ENCODE measurements at regions not wholly inside any gene's neighbourhood (a gene's known extent, or its start where the extent isn't known, plus 50 kb on each side); places are given as distances from the start of the nearest gene placed in this dataset.

DNA sequence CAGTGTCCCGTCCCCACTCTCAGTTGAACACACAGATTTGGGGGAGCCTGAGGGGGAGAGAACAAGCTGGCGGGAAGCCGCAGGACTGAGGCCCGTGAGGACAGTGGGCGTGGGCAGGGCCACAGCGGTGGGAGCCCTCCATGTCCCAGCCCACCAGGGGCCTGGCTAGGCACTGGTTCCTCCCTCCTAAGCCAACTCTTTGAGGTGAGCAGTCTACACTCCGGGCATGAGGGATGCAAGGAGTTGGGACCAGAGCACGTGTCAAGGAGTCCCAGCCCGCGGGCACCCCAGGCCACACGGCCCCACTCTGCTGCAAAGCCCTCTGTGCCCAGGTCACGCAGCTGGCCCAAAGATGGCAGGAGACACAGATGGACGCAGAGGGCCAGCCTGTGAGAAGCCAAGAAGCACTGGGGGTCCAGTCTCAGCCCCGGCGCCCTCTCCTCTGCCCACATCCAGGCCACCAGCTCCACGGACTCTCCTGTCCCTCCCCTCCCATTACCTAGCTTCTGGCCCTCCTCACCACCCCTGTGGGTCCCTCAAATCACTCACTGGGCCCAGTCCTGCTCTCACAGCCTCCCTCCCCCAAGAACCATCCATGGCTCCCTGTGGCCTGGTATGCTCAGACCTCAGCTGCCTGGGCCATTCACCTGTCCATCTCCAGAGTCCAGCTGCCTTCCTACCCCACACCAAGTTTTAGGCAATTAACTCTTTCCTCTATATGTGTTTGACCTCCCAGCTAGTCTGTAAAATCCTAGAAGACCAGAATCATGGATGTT is 206.5 kb downstream of the RBFOX3 start:
- H3K4me3 ChIP-seq (replicated peaks; ENCODE audit: low read depth, low read length): no peak overlapping the region
- no peak for TF ChIP-seq CTCF (IDR thresholded peaks at IDR 0.05; ENCODE audit: low read length, missing control alignments)
- DNase-seq (ENCODE audit: low read depth): no peak

- no peak overlapping the region for H3K4me3 ChIP-seq (replicated peaks; ENCODE audit: low read depth, low read length)
- no peak for TF ChIP-seq CTCF (IDR thresholded peaks at IDR 0.05; ENCODE audit: low read length, missing control alignments)
- DNase-seq (ENCODE audit: low read depth): no peak
These were observed 208.9 kb downstream of the RBFOX3 start for GRCh38 chr17:79401704-79402674.

- peak; percentile 54 for DNase-seq (ENCODE audit: low read depth)
- TF ChIP-seq CTCF (IDR thresholded peaks at IDR 0.05; ENCODE audit: low read length, missing control alignments): peak; percentile 87
- H3K4me3 ChIP-seq (replicated peaks; ENCODE audit: low read depth, low read length): no peak overlapping the region
These were observed 209.7 kb downstream of the RBFOX3 start for GRCh38 chr17:79400989-79401703.

DNA sequence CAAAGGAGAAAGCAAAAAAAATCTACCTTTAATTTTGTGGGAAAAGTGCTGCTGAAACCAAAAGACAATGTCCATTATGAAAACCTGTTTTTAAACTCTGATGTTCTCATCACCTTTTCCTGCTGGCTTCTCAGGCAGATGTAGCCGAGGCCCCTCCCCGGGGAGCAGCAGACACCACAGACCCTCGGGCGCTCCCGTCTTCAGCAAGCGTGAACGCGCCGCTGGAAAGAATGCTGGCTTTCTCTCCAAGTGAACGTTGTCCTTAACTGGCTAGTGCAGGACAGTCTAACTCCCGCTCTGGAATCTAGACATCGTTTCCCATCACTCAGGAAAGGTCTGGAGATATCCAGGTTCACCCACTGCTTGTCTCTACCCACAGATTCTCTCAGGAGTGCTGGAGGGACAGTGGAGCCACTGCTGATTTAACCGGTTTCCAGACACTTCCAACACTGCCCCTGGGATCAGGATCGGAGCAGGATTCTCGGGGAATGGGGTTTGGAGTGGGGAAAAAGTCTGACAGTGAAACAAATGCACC is 211.2 kb downstream of the RBFOX3 start:
- TF ChIP-seq CTCF (IDR thresholded peaks at IDR 0.05; ENCODE audit: low read length, missing control alignments): no peak
- H3K4me3 ChIP-seq (replicated peaks; ENCODE audit: low read depth, low read length): no peak overlapping the region
- DNase-seq (ENCODE audit: low read depth): no peak

DNA sequence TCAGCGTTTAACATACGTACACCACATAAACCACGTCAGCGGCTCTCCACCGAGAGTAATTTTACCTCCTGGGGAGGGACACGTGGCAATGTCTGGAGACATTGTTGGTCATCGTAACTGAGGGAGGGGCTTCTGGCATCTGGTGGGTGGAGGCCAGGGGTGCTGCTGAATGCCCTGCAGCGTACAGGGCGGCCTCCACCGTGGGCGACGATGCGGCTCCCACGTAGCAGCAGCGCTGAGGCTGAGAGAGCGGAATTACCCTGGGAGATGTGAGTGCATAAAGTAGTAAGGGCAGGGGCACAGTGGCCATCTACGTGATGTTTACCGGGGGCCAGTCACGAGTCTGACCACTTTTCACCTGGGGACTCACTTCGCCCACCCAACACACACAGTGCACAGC is 212.4 kb downstream of the RBFOX3 start:
- TF ChIP-seq CTCF (IDR thresholded peaks at IDR 0.05; ENCODE audit: low read length, missing control alignments): no peak
- H3K4me3 ChIP-seq (replicated peaks; ENCODE audit: low read depth, low read length): no peak overlapping the region
- no peak for DNase-seq (ENCODE audit: low read depth)

- TF ChIP-seq CTCF (IDR thresholded peaks at IDR 0.05; ENCODE audit: low read length, missing control alignments): no peak
- no peak overlapping the region for H3K4me3 ChIP-seq (replicated peaks; ENCODE audit: low read depth, low read length)
- DNase-seq (ENCODE audit: low read depth): no peak
These were observed 214.2 kb downstream of the RBFOX3 start for GRCh38 chr17:79396696-79397095.

All from fibroblast of pulmonary artery (primary cell).